Fibroblast of skin of right biceps (primary cell): ENCODE measurements at regions not wholly inside any gene's neighbourhood (a gene's known extent, or its start where the extent isn't known, plus 50 kb on each side); places are given as distances from the start of the nearest gene placed in this dataset.
"Not testable (repeated sequence)": the region's sequence is repeated elsewhere in the genome, so short reads cannot be mapped to it uniquely, and the experiment has no call there.

ENCODE experiments used
- DNase-seq: peaks from one replicate; pipeline ENCODE4 v3.0.0-alpha.2; 2013

GRCh38 chr13:60663788-60664187 is 266.8 kb downstream of the TDRD3 start:
- no peak for DNase-seq

DNA sequence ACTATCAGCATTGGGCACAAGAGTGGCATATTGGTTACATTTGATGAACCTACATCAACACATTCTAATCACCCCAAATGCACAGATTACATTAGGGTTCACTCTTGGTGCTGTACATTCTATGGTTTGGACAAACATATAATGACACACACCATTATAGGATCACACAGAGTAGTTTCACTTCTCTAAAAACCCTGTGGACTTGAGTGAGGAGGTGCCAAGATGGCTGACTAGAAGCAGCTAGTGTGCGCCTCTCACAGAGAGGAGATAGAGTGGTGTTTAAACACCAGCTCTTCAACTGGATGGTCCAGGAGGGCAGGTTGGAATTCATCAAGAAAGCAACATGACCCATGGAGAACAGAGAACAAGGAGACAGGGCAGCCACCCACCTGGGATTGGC is 265.6 kb downstream of the TDRD3 start:
- no peak for DNase-seq

DNA sequence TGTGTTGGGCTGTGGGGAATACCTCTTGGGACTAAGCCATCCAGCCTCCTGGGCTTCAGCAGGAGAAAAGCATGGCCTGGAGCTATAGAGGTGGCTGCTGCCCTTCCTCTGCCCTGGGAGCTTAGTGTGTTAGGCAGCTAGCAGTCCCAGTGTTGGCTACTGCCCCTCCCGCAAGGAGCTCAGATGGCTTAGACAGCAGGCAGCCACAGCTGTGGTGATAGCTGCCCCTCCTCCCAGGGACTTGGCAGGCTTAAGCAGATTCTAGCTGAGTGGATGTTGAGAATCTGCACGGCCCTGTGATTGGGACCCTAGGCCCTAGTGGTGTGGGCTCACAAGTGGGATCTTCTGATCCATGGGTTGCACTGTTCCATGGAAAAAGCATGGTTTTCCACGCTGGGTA is 264.5 kb downstream of the TDRD3 start:
- no peak for DNase-seq

DNA sequence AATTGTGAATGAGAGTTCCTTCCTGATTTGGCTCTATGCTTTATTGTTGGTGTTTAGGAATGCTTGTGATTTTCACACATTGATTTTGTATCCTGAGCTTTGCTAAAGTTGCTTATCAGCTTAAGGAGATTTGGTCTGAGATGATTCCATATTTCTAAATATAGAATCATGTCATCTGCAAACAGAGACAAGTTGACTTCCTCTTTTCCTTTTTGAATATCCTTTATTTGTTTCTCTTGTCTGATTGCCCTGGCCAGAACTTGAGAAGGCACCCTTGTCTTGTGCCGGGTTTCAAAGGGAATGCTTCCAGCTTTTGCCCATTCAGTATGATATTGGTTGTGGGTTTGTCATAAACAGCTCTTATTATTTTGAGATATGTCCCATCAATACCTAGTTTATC is 260.6 kb downstream of the TDRD3 start:
- DNase-seq = not testable (repeated sequence)

DNA sequence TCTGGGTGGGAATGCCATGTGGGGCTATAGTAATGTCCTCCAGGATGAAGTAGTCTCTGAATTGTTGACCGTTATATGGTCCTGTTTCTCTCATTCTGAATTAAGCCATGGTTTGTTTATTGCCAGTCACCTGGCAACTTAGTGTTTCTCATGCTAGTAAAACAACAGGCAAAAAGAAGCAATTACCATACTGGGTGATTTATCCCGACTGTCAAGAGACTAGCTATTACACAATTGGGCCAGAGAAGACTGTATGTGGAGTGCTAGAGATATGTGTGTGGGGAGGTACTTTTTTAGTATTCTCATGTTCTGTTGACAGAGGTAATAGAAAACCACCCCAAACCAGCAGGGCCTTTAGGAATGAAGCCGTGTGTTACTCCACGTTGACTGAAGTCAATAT is 258.2 kb downstream of the TDRD3 start:
- no peak for DNase-seq

GRCh38 chr13:60654415-60654814 is 257.4 kb downstream of the TDRD3 start:
- peak; percentile 2 for DNase-seq

- no peak for DNase-seq
These were observed 250.5 kb downstream of the TDRD3 start for GRCh38 chr13:60647547-60647946.

GRCh38 chr13:60646620-60647019 is 249.6 kb downstream of the TDRD3 start:
- no peak for DNase-seq

GRCh38 chr13:60645676-60646075 is 248.7 kb downstream of the TDRD3 start:
- no peak for DNase-seq

DNA sequence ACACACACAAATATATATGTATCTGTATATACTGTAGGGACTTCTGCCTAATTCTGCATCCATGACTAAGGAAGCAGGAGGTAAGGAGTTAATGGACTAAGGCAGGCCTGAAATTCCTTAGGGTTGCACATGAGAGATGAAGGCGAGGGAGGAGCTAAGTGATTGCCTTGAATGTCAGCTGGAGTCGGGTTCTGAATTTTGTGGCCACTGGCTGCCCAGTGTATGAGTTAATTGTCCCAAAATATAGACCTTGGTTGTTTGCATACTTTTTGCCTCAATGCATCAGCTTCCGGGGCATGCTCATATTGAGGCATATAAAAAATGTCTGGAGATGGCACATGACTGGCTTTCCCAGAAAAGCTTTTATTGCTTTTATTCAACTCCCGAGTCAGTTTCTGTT is 245.5 kb downstream of the TDRD3 start:
- DNase-seq = no peak

- no peak for DNase-seq
These were observed 232.1 kb downstream of the TDRD3 start for GRCh38 chr13:60629158-60629557.

DNA sequence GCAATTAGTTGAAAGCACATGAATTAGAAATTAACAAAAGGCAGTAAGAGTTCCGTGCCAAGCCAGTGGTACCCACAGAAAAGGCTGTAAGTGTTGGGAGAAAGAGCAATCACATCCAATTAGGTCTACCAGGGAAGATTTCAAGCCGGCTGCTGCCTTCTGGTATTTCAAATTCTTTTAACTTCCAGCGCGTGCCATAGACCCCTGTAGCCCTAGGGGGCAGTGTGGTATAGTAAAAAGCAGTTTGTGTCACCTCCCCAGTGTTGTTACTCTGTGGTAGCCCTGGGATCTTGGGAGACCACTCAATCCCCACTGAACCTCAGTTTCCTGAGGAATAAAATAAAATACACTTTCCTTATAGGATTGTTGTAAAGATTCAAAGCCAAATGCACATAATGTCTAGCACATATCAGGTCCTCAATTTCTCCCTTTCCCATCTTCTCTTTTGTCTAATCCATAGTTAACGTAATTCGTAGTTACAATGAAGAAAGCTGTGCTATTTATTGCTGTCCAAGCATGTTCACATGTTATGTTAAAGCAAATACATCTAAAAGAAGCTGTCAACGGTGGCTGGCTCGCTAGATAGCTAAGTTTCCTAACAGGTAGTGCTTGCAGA is 230.2 kb downstream of the TDRD3 start:
- peak; percentile 20 for DNase-seq
